HG02798 (cell line): ENCODE measurements at regions not wholly inside any gene's neighbourhood (a gene's known extent, or its start where the extent isn't known, plus 50 kb on each side); places are given as distances from the start of the nearest gene placed in this dataset.

ENCODE experiments used
- ATAC-seq: cut with Tn5 transposase; IDR thresholded peaks from one replicate; pipeline ENCODE4 v1.9.1; 2021; ENCODE audit warnings: mild to moderate bottlenecking; ENCODE audit not compliant: unreplicated experiment, poor library complexity

GRCh38 chr3:154602241-154602640, 172.3 kb upstream of the GPR149 start:
- ATAC-seq: no peak

GRCh38 chr3:154598166-154598565, 168.2 kb upstream of the GPR149 start:
- no peak for ATAC-seq

GRCh38 chr3:154590675-154591384, 160.8 kb upstream of the GPR149 start:
- no peak for ATAC-seq

GRCh38 chr3:154588831-154589230, 158.8 kb upstream of the GPR149 start:
- ATAC-seq: no peak

GRCh38 chr3:154584974-154585373, 155.0 kb upstream of the GPR149 start:
- no peak for ATAC-seq

- ATAC-seq: no peak
Measured at GRCh38 chr3:154584041-154584440, 154.1 kb upstream of the GPR149 start.

- ATAC-seq: no peak
Measured at GRCh38 chr3:154583086-154583634, 153.2 kb upstream of the GPR149 start.

- ATAC-seq: no peak
Measured at GRCh38 chr3:154582501-154582900, 152.5 kb upstream of the GPR149 start.

GRCh38 chr3:154571553-154572226, 141.7 kb upstream of the GPR149 start:
- ATAC-seq: no peak

GRCh38 chr3:154568064-154568463, 138.1 kb upstream of the GPR149 start:
- ATAC-seq: no peak

- no peak for ATAC-seq
Measured at GRCh38 chr3:154559623-154560022, 129.6 kb upstream of the GPR149 start.

- ATAC-seq: no peak
Measured at GRCh38 chr3:154552338-154552737, 122.3 kb upstream of the GPR149 start.

GRCh38 chr3:154549391-154549790, 119.4 kb upstream of the GPR149 start:
- ATAC-seq: no peak

GRCh38 chr3:154548341-154548740, 118.4 kb upstream of the GPR149 start:
- ATAC-seq: no peak

- ATAC-seq: no peak
Measured at GRCh38 chr3:154542837-154543236, 112.8 kb upstream of the GPR149 start.

- ATAC-seq: no peak
Measured at GRCh38 chr3:154540950-154541604, 111.1 kb upstream of the GPR149 start.

GRCh38 chr3:154538566-154539360, 108.8 kb upstream of the GPR149 start:
- ATAC-seq: no peak

GRCh38 chr3:154536751-154537150, 106.8 kb upstream of the GPR149 start:
- ATAC-seq: no peak

- ATAC-seq: no peak
Measured at GRCh38 chr3:154522036-154522602, 92.1 kb upstream of the GPR149 start.

GRCh38 chr3:154517404-154517803, 87.4 kb upstream of the GPR149 start:
- no peak for ATAC-seq
